ENCODE measurements at regions not wholly inside any gene's neighbourhood (a gene's known extent, or its start where the extent isn't known, plus 50 kb on each side); places are given as distances from the start of the nearest gene placed in this dataset.

DNA sequence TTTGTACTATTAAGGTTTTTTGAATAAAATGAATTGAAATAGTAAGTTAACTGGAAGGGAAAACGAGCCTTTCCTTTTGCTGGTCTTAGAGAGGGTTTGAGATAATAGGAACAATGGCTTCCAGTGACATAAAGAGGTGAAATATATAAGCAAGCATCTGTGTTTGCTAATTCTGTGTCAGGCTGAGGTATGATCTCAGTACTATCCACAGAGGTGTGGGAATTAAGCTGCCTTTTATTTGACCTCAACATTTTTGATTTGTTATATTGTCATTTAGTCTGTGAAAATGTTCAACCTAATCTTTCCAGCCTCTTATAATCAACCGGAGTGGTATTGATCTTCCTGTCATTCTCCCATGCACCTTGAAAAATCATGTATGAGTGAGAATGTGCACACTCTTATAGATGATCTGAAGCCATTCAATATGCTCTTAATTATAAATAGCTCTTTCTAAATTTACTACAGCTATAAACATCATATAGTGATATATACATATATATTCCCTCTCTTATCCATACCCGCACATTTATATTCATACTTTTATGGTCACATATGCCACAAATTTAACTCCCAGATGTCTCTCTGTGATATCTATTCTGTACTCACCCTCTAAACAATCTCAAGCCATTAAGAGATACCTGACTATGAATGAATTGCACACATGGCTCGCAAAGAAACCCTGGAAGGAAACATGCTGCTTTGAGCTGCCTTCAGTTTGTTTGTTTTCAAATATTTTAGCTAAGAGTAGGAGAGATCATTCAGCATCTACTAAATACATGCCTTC, 754.7 kb upstream of the NRSN1 start:
- no peak for DNase-seq (ENCODE audit: low spot score, unreplicated experiment)
- no peak overlapping the region for H3K4me3 Mint-ChIP-seq (ENCODE audit: low read depth)
- H3K27ac Mint-ChIP-seq, result no peak overlapping the region
- no peaks in the 10 kb centered on the region for H3K27me3 Mint-ChIP-seq
- no peak for TF ChIP-seq CTCF (IDR thresholded peaks at IDR 0.05; ENCODE audit: unreplicated experiment)
- peaks cover 12% of the 10 kb centered on the region for H3K4me1 Mint-ChIP-seq (ENCODE audit: low read depth)
- H3K36me3 Mint-ChIP-seq (ENCODE audit: insufficient read depth), result no peaks in the 10 kb centered on the region
- H3K9me3 Mint-ChIP-seq (ENCODE audit: low read depth), result peaks cover 10% of the 10 kb centered on the region

DNA sequence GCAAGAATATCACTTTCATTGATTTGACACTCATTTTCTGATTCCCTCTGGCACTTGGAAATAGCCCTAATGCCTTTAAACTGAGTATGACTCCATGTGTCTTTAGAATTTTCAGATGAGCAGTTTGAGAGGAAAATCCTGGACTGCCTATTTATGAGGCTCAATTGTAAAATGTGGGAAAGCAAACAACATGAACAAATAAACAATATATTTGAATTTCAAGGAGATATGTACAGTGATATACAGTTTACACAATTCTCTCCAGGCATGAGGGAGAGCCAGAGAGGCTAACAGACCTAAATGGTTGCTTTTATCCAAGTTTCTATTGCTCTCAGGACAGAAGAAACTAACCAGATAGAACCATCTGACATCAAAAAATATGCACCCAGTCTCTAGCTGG, 748.2 kb upstream of the NRSN1 start:
- no peak for TF ChIP-seq CTCF (IDR thresholded peaks at IDR 0.05; ENCODE audit: unreplicated experiment)
- no peaks in the 10 kb centered on the region for H3K36me3 Mint-ChIP-seq (ENCODE audit: insufficient read depth)
- no peak for DNase-seq (ENCODE audit: low spot score, unreplicated experiment)
- H3K4me3 Mint-ChIP-seq (ENCODE audit: low read depth), result no peak overlapping the region
- H3K4me1 Mint-ChIP-seq (ENCODE audit: low read depth), result no peaks in the 10 kb centered on the region
- H3K27me3 Mint-ChIP-seq, result no peaks in the 10 kb centered on the region
- peaks cover 6% of the 10 kb centered on the region for H3K9me3 Mint-ChIP-seq (ENCODE audit: low read depth)
- H3K27ac Mint-ChIP-seq, result no peak overlapping the region

- Mint-ChIP-seq H3K27ac (no peak overlapping the region), H3K4me3 (ENCODE audit: low read depth) (no peak overlapping the region), H3K27me3 (no peaks in the 10 kb centered on the region), H3K4me1 (ENCODE audit: low read depth) (no peaks in the 10 kb centered on the region), H3K9me3 (ENCODE audit: low read depth) (peaks cover 6% of the 10 kb centered on the region), H3K36me3 (ENCODE audit: insufficient read depth) (no peaks in the 10 kb centered on the region)
- TF ChIP-seq CTCF (IDR thresholded peaks at IDR 0.05; ENCODE audit: unreplicated experiment), result no peak
- no peak for DNase-seq (ENCODE audit: low spot score, unreplicated experiment)
These were observed 745.5 kb upstream of the NRSN1 start for GRCh38 chr6:23380465-23380864.

GRCh38 chr6:23388086-23388783, 737.8 kb upstream of the NRSN1 start:
- Mint-ChIP-seq H3K9me3 (ENCODE audit: low read depth) (no peaks in the 10 kb centered on the region), H3K27ac (no peak overlapping the region), H3K36me3 (ENCODE audit: insufficient read depth) (no peaks in the 10 kb centered on the region), H3K4me1 (ENCODE audit: low read depth) (no peaks in the 10 kb centered on the region), H3K27me3 (no peaks in the 10 kb centered on the region), H3K4me3 (ENCODE audit: low read depth) (no peak overlapping the region)
- no peak for DNase-seq (ENCODE audit: low spot score, unreplicated experiment)
- no peak for TF ChIP-seq CTCF (IDR thresholded peaks at IDR 0.05; ENCODE audit: unreplicated experiment)

DNA sequence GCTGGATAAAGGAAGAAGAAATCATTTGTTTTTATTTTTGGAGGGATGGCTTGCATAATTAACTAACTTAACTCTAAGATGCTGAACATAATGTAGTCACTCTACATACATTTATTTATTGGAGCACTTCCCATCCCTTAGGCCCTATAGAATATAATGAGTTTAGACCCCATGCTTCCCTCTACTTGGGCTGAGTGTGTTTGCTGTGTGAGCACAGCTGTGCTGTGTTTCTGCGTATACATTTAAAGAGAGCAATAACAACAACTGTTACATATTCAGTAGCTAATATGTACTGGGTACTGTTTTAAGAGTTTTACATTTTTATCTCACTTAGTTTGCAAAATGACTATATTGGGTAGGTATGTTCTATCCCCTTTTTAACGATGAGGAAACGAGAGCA, 736.6 kb upstream of the NRSN1 start:
- no peaks in the 10 kb centered on the region for H3K36me3 Mint-ChIP-seq (ENCODE audit: insufficient read depth)
- H3K27me3 Mint-ChIP-seq, result no peaks in the 10 kb centered on the region
- H3K27ac Mint-ChIP-seq, result no peak overlapping the region
- no peak for TF ChIP-seq CTCF (IDR thresholded peaks at IDR 0.05; ENCODE audit: unreplicated experiment)
- no peaks in the 10 kb centered on the region for H3K4me1 Mint-ChIP-seq (ENCODE audit: low read depth)
- DNase-seq (ENCODE audit: low spot score, unreplicated experiment), result no peak
- no peak overlapping the region for H3K4me3 Mint-ChIP-seq (ENCODE audit: low read depth)
- H3K9me3 Mint-ChIP-seq (ENCODE audit: low read depth), result no peaks in the 10 kb centered on the region

Measured in progenitor cell of endocrine pancreas (in vitro differentiated cells).